HG02763 (cell line): ENCODE measurements at regions not wholly inside any gene's neighbourhood (a gene's known extent, or its start where the extent isn't known, plus 50 kb on each side); places are given as distances from the start of the nearest gene placed in this dataset.
"Not testable (repeated sequence)": the region's sequence is repeated elsewhere in the genome, so short reads cannot be mapped to it uniquely, and the experiment has no call there.

Experiments
- ATAC-seq: cut with Tn5 transposase; IDR thresholded peaks from one replicate; pipeline ENCODE4 v1.9.1; 2021; ENCODE audit warnings: mild to moderate bottlenecking, moderate library complexity; ENCODE audit not compliant: unreplicated experiment

DNA sequence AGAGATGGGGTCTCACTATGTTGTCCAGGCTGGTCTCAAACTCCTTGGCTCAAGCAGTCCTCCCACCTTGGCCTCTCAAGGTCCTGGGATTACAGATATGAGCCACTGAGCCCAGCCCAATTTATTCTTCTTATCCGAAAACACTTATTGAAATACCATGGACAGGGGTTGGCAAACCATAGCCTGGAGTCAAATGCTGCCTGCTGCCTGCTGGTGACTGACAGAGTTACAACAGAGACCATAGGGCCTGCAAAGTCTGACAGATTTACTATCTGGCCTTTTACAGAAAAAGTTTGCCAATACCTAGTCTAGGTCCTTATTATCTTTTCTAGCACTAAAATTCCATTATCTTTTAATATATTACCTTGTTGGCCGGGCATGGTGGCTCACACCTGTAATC lies 87.1 kb upstream of the ZNF281 start:
- no peak for ATAC-seq

GRCh38 chr1:200495901-200496300 lies 86.1 kb upstream of the ZNF281 start:
- ATAC-seq, result no peak

- no peak for ATAC-seq
Observed at GRCh38 chr1:200493344-200493743, 83.5 kb upstream of the ZNF281 start.

- ATAC-seq, result no peak
Observed at GRCh38 chr1:200491103-200491502, 81.3 kb upstream of the ZNF281 start.

DNA sequence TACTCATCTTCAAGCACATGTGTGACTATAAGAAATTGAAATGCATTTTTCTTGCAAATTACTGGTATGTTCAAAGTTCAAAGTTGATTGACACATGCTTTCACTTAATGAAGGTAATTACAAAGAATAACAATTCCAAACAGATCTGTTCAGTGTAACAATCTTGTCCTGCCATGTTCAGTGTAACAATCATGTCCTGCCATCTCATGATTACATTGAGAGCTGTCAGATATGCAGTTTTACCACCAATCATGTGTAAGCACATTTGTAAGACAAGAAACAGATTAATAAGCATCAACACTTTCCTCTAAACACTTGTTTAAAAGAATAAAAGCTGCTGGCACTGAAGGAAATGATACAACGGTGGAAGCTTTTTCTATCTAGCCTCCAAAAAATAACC lies 80.3 kb upstream of the ZNF281 start:
- no peak for ATAC-seq

GRCh38 chr1:200488375-200489165 lies 78.7 kb upstream of the ZNF281 start:
- no peak for ATAC-seq

DNA sequence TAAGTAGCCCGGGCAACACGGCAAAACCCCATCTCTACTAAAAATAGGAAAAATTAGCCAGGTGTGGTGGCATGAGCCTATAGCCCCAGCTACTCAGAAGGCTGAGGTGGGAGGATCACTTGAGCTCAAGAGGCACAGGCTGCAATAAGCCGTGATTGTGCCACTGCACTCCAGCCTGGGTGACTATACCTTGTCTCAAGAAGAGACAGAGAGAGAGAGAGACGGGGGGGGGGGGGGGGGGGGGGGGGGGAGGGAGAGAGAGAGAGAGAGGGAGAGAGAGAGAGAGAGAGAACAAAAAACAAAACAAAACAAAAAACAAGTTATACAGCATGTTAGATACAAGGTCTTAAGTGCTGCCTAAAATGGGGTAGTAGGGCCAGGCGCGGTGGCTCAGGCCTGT lies 77.8 kb upstream of the ZNF281 start:
- no peak for ATAC-seq

DNA sequence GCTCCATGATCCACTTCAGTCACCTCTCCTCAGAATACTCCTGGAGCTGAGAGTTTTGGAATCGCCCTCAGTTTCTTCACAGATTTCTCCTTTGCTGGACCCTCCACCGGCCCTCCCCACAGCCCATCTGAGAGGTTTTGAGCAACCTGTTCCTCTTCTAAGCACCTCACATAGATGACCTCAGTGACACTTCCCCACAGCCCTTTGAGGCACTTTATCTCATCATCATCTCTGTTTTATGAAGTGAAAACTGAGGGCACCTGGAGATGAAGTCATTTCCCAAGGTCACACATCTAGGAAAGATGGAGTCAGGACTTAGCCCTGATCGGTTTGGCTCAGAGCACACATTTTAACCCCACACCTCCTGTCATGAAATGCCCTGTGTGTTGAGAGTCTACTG lies 76.8 kb upstream of the ZNF281 start:
- no peak for ATAC-seq

- ATAC-seq, result not testable (repeated sequence)
Observed at GRCh38 chr1:200484438-200484946, 74.7 kb upstream of the ZNF281 start.

DNA sequence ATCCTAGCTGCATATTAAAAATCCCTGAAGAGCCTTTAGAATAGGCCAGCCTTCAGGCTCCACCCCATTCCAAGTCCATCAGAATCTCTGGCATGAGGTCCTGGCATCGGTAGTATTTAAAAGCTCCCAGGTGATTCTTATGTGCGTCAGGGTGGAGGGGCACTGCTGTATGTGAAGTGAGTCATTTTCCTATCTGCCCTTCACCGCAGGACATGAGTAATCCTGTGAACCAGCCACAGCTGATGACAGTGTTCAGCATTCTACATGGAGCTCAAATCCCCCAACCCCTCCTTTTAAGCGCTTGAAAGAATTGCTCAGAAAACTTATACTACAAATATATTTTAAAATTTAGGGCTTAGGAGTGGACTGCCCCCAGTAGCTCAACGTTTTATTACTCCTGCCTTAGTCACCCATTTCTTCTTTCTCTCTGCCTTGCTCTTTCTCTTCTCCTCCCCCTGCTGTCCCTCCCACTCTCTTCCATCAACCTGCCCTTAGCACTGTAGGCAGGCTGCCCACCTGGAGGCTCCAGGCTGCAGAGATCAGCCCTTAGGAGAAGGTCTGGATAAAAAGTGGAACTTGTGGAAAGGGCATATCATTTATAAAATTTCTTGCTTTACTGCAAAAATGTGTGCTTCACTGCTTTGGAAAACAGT lies 73.8 kb upstream of the ZNF281 start:
- peak; percentile 99 for ATAC-seq

- ATAC-seq, result no peak
Observed at GRCh38 chr1:200480964-200481363, 71.1 kb upstream of the ZNF281 start.

GRCh38 chr1:200479816-200480215 lies 70.0 kb upstream of the ZNF281 start:
- ATAC-seq, result no peak

DNA sequence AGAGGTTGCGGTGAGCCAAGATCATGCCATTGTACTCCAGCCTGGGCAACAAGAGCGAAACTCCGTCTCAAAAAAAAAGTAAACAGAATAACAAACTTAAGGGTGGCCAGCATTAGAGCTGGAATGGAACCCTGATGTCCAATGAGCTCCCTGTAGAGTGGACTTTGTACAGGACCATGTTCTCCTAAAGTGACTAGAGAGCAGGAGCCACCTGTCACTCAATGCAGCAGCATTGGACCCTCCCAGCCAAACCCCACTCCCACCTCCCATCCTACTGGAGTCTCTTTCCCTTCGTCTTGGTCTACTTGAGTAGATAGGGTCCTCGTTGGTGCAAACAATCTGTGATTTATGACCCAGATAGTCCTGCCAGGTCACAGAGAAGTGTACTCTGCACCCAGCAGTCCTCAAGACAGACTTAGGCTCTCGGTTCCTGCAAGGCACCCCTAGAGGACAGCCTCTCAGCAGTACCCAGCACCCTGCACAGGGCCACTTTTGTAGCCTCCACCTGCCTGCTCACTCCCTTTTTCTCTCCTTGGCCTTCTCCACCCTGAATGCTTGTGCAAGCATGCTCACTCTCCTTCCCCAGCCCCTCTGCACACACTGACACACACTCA lies 69.2 kb upstream of the ZNF281 start:
- no peak for ATAC-seq

DNA sequence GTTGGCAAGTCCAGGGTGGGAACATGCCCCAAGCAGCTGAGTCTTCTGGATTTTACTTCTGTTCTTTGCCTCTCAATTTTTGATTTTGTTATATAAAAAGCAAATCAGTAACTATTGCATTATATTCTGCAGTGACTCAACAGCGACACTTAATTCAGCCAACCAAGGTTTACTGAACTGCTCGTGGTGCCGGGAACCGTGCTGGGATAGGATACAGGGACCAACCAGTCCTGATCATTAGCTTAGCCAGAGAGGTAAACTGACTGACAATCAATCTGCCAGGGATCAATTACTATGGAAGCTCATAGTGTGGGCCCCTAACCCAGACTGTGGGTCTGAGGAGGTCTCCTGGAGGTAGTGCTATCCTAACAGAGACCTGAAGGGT lies 68.4 kb upstream of the ZNF281 start:
- no peak for ATAC-seq

DNA sequence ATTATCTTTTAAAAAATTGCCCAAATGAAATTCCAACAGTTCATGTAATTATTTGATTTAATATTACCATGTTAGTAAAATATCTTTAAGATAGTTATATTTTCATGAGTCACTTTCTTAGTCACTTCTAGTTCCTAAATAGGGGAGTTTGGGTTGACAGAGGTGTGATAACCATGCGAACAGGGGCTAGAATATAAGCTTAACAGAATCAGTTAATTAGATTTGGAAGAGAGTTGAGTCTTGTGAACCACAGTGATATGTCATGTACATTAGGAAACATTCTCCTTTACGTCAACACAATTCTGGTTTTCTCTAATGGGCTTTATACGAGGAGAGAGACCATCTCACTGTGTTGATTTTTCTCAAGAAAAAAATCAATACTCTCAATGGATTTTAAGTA lies 64.8 kb upstream of the ZNF281 start:
- ATAC-seq, result no peak

GRCh38 chr1:200473698-200474371 lies 64.0 kb upstream of the ZNF281 start:
- peak; percentile 75 for ATAC-seq

- no peak for ATAC-seq
Observed at GRCh38 chr1:200471739-200472138, 61.9 kb upstream of the ZNF281 start.

DNA sequence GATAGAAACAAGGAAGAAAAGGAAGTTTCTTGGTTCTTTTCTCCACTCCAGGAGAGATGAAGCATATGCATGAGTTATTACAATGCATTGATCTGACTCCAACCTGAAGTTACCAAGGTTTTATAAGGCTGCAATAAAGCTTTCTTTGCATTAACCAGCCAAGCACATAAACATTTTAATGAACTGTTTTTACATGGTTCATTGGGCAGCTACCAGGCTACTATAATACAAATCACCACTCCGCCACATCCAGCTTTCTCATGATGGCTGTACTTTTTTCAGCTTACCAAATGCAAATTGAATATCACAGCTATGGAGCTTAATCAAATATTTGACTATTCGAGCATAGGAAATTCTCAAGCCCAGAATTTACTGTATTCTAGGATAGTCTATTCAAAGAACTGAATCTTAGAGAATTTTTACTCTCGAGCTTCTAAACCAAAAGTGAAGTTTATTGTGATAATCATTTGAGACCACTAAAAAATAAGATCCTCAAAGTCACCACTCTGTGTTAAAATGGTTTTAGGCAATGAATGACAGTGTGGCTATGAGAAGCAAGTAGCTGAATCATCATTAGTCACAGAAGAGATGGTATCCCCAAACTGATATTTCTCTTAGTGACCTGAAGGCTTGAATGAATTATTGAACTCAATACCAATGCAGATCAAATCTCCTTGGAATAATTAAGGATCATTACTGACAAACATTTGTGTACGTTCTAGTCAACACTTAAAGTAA lies 58.6 kb upstream of the ZNF281 start:
- ATAC-seq, result no peak

- ATAC-seq, result no peak
Observed at GRCh38 chr1:200464784-200465400, 55.1 kb upstream of the ZNF281 start.
